ENCODE measurements at regions not wholly inside any gene's neighbourhood (a gene's known extent, or its start where the extent isn't known, plus 50 kb on each side); places are given as distances from the start of the nearest gene placed in this dataset.
A peak's percentile ranks its signal among the peaks of the same experiment; 100 is the strongest.

- DNase-seq (no peak), ATAC-seq (no peak)
- peaks cover 0 to 47% (median 8%) of the 10 kb centered on the region in 9 donors for H3K27me3 ChIP-seq
- H3K4me1 ChIP-seq: peaks cover 0 to 13% (median 2%) of the 10 kb centered on the region in 12 donors
- 50 to 67% (median 55%) methylated on average over 7 of the region's 7 CpGs for WGBS, 4 donors
- no peak overlapping the region for H3K4me3 ChIP-seq
- intact Hi-C loops (cut with DNase I): no loop called here
- H3K27ac ChIP-seq: no peak overlapping the region
- no peak for TF ChIP-seq CTCF (IDR thresholded peaks at IDR 0.05)
- no peak for TF ChIP-seq POLR2A (IDR thresholded peaks at IDR 0.05)
- H3K9me3 ChIP-seq: no peaks in the 10 kb centered on the region
- no peaks in the 10 kb centered on the region for H3K36me3 ChIP-seq
Measured at GRCh38 chr15:77697893-77698292, 65.2 kb upstream of the LINGO1 start.

DNA sequence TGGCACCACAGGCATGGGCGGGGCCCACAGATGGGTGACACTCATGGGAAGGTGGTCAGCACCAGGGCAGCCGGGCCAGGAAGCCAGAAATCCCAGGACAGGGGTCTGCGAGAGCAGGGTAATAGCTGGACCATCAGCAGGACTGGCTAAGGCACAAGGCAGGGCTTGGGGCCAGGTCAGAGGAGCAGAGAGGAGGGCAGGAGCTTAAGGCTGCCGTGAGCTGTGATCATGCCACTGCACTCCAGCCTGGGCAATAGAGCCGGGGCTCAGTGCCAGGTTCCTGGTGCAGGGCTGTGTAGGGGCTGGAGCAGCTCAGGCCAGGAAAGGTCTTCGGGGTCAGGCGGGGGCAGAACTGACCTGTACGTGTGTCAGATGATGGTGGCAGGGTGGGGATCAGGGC lies 64.2 kb upstream of the LINGO1 start:
- Histone ChIP-seq H3K4me3 (no peak overlapping the region), H3K4me1 (peaks cover 0 to 13% (median 2%) of the 10 kb centered on the region in 12 donors), H3K9me3 (no peaks in the 10 kb centered on the region), H3K27me3 (peaks cover 0 to 52% (median 8%) of the 10 kb centered on the region in 9 donors), H3K36me3 (no peaks in the 10 kb centered on the region), H3K27ac (no peak overlapping the region)
- ATAC-seq (peak in 3 of 4 donors; percentile 53 to 72 (median 65)), DNase-seq (peak in 1 of 5 donors; percentile 69)
- 48 to 72% (median 69%) methylated on average over 8 of the region's 8 CpGs for WGBS, 4 donors
- intact Hi-C loops (cut with DNase I): no loop called here
- TF ChIP-seq CTCF (IDR thresholded peaks at IDR 0.05): no peak
- no peak for TF ChIP-seq POLR2A (IDR thresholded peaks at IDR 0.05)

DNA sequence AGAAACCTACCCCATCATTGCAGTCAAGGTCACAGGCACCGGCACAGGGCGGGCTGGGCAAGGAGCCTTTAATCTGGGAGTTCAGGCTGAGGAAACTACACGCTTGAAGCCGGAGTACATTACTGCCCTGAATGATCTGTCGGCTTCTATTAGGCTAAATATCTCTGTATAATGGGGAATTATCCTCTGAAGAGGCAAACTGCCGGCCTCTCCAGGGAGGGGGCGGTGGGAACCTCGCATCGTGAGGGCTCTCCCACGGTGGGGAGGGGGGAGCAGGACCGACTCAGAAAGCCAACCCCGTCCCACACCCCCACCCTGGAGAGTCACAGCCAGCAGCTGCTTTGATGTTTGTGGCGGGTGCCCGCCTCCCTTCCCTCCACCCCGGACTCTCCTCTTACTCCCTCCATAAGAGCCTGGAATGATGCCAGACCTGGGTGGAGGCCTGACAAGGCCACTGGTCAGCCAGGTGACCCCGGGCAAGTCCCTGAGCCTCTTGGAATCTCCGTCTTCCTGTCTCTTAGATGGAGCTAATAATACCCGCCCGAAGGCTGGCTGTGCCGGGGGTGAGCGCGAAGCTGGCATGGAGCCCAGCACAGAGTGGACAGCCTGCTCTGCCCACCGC lies 63.4 kb upstream of the LINGO1 start:
- no peak overlapping the region for H3K27ac ChIP-seq
- peaks cover 0 to 54% (median 8%) of the 10 kb centered on the region in 9 donors for H3K27me3 ChIP-seq
- peaks cover 0 to 13% (median 2%) of the 10 kb centered on the region in 12 donors for H3K4me1 ChIP-seq
- H3K4me3 ChIP-seq: no peak overlapping the region
- TF ChIP-seq POLR2A (IDR thresholded peaks at IDR 0.05) (no peak), CTCF (IDR thresholded peaks at IDR 0.05) (no peak)
- ATAC-seq (peak in 1 of 4 donors; percentile 43), DNase-seq (no peak)
- no peaks in the 10 kb centered on the region for H3K9me3 ChIP-seq
- intact Hi-C loops (cut with DNase I): no loop called here
- 20 to 25% (median 22%) methylated on average over 21 to 23 of the region's 23 CpGs for WGBS, 4 donors
- no peaks in the 10 kb centered on the region for H3K36me3 ChIP-seq

DNA sequence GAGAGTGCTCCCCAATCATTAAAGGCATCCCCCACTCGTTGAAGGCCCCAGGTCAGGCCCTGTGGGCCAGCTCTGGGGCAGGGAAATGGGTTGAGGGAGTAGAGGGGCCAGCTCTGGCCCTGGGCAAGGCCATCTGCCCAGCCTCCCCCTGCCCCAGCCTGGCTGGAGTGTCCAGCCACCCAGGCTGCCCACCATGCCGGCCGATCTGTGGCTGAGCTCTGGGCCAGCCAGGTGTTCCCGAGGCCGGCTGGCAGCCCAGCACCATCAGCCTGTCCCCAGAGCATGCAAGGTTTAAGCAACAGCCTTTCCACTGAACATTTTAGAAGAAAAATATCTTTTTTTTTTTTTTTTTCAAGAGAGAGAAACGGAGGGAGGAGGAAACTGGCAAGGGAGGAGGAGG lies 62.8 kb upstream of the LINGO1 start:
- TF ChIP-seq POLR2A (IDR thresholded peaks at IDR 0.05): no peak
- TF ChIP-seq CTCF (IDR thresholded peaks at IDR 0.05): no peak
- ATAC-seq: no peak
- Histone ChIP-seq H3K36me3 (no peaks in the 10 kb centered on the region), H3K27ac (no peak overlapping the region), H3K4me1 (peaks cover 0 to 13% (median 2%) of the 10 kb centered on the region in 12 donors), H3K27me3 (peaks cover 0 to 54% (median 12%) of the 10 kb centered on the region in 9 donors), H3K4me3 (no peak overlapping the region), H3K9me3 (no peaks in the 10 kb centered on the region)
- no peak for DNase-seq
- intact Hi-C loops (cut with DNase I): no loop called here
- 60 to 76% (median 72%) methylated on average over 5 to 6 of the region's 6 CpGs for WGBS, 4 donors

Measured in heart left ventricle (tissue), 16 donors.